A549 (cell line): ENCODE measurements at regions not wholly inside any gene's neighbourhood (a gene's known extent, or its start where the extent isn't known, plus 50 kb on each side); places are given as distances from the start of the nearest gene placed in this dataset.

Experiments
- ATAC-seq, 2 experiments: fragments of 200-7000 bp in 1 of 2; fragments of >200 bp in 1 of 2; cut with Nextera tagmentation in 1 of 2; cut with Tn5 transposase in 1 of 2; 3 replicates each; pipeline versions ENCODE4 v1.8.0 to v1.9.1; 2018 to 2020; ENCODE audit warnings: mild to moderate bottlenecking in 1 of 2, moderate library complexity in 1 of 2
- CTCF ChIA-PET: fragments of 300-600 bp; sonication (Branson Sonifier 250); formaldehyde crosslinking; extraction: SDS; loops from one replicate; lab custom pipeline; 2021; ENCODE audit warnings: antibody characterized with exemption, inconsistent platforms; lab: Yijun Ruan, JAX
- POLR2A ChIA-PET: fragments of 350-600 bp; formaldehyde crosslinking; extraction: SDS; loops from one replicate; lab custom pipeline; 2021; ENCODE audit warnings: antibody characterized with exemption, inconsistent platforms; lab: Yijun Ruan, JAX
- DNase-seq, 2 experiments: peaks; one replicate each; pipeline versions ENCODE4 v3.0.0 to v3.0.0-alpha.2; 2011 to 2016; ENCODE audit warnings: low read depth in 1 of 2, low spot score in 1 of 2
- FAIRE-seq: peaks from 2 replicates; lab custom pipeline; 2011; peaks lifted over from hg19 to GRCh38; lab: Jason Lieb, UNC
- H3K27ac ChIP-seq, 2 experiments: fragments of >200 bp; sonication (Bioruptor Twin); formaldehyde crosslinking; 3 replicates each; pipeline ENCODE4 v1.5.1; 2016 to 2017
- H3K4me1 ChIP-seq: fragments of >200 bp; sonication (Bioruptor Twin); formaldehyde crosslinking; 3 replicates; pipeline ENCODE4 v1.6.1; 2016
- H3K4me2 ChIP-seq: fragments of >200 bp; sonication (Bioruptor Twin); formaldehyde crosslinking; 3 replicates; pipeline ENCODE4 v1.6.1; 2016
- H3K4me3 ChIP-seq: fragments of >200 bp; sonication (Bioruptor Twin); formaldehyde crosslinking; 3 replicates; pipeline ENCODE4 v1.5.1; 2016
- H3K9me3 ChIP-seq: fragments of >200 bp; sonication (Bioruptor Twin); formaldehyde crosslinking; 3 replicates; pipeline ENCODE4 v1.6.1; 2016
- BCL3 ChIP-seq: fragments of >200 bp; sonication (Bioruptor Twin); formaldehyde crosslinking; IDR thresholded peaks from 3 replicates; pipeline ENCODE4 v1.6.1; 2016
- CBX2 ChIP-seq: fragments of 200-600 bp; sonication (generic); IDR thresholded peaks from 2 replicates; pipeline ENCODE4 v1.6.1; 2016; ENCODE audit warnings: low read depth, mild to moderate bottlenecking, borderline replicate concordance
- CEBPB ChIP-seq, 2 experiments: fragments of >200 bp in 1 of 2; sonication (Bioruptor Twin) in 1 of 2; formaldehyde crosslinking in 1 of 2; IDR thresholded peaks; 2 replicates each; pipeline ENCODE4 v1.6.1; 2012 to 2016
- CTCF ChIP-seq: fragments of >200 bp; sonication (Bioruptor Twin); formaldehyde crosslinking; IDR thresholded peaks from 3 replicates; pipeline ENCODE4 v1.5.1; 2016
- E2F6 ChIP-seq: IDR thresholded peaks from 2 replicates; pipeline ENCODE4 v1.6.1; 2012; ENCODE audit warnings: low read depth, borderline replicate concordance
- EHMT2 ChIP-seq: fragments of 200-600 bp; sonication (generic); IDR thresholded peaks from 2 replicates; pipeline ENCODE4 v1.6.1; 2016; ENCODE audit warnings: antibody characterized with exemption, low read depth, mild to moderate bottlenecking, moderate library complexity
- FOSL2 ChIP-seq, 2 experiments: fragments of 450-650 bp in 1 of 2; fragments of >200 bp in 1 of 2; sonication (Bioruptor Twin) in 1 of 2; formaldehyde crosslinking; IDR thresholded peaks; 2 replicates each; pipeline versions ENCODE4 v1.5.0 to v1.6.1; 2016 to 2020; ENCODE audit warnings: mild to moderate bottlenecking in 1 of 2, moderate library complexity in 1 of 2
- GATA3 ChIP-seq: IDR thresholded peaks from 2 replicates; pipeline ENCODE4 v1.6.1; 2012; ENCODE audit warnings: borderline replicate concordance
- HES2 ChIP-seq: fragments of >200 bp; sonication (Bioruptor Twin); formaldehyde crosslinking; IDR thresholded peaks from 2 replicates; pipeline ENCODE4 v1.6.1; 2016
- MAFK ChIP-seq: fragments of 450-650 bp; IDR thresholded peaks from 2 replicates; pipeline ENCODE4 v1.6.1; 2014; ENCODE audit not compliant: partially characterized antibody
- NFE2L2 ChIP-seq: fragments of 150-350 bp; conservative IDR thresholded peaks from 2 replicates; pipeline ENCODE4 v1.6.1; 2014; ENCODE audit warnings: low read length
- PBX3 ChIP-seq: IDR thresholded peaks from 2 replicates; pipeline ENCODE4 v1.6.1; 2012
- POLR2AphosphoS2 ChIP-seq: conservative IDR thresholded peaks from 2 replicates; pipeline ENCODE4 v1.6.1; 2012; ENCODE audit warnings: low read length, improper control_type of control experiment, inconsistent platforms
- REST ChIP-seq: fragments of 200-600 bp; sonication (generic); IDR thresholded peaks from 2 replicates; pipeline ENCODE4 v1.6.1; 2016; ENCODE audit warnings: antibody characterized with exemption, mild to moderate bottlenecking, moderate library complexity
- RFX5 ChIP-seq: fragments of 450-650 bp; IDR thresholded peaks from 2 replicates; pipeline ENCODE4 v1.7.1; 2014; ENCODE audit warnings: antibody characterized with exemption, mild to moderate bottlenecking, moderate library complexity
- TFCP2L1 ChIP-seq: fragments of 250-450 bp; sonication (Bioruptor Pico); IDR thresholded peaks from 2 replicates; pipeline ENCODE4 v1.5.0; 2021; ENCODE audit warnings: mild to moderate bottlenecking
- WGBS: methylation state at CpG from one replicate; pipeline ENCODE4 v1.1.6; 2017; ENCODE audit errors: missing lambda C conversion rate; 5-methylcytosine and 5-hydroxymethylcytosine counted together

- WGBS = 67% methylated on average over 2 of the region's 2 CpGs
These were observed 287.0 kb upstream of the ARRDC3 start for GRCh38 chr5:91670122-91670521.

GRCh38 chr5:91668261-91668660 is 285.1 kb upstream of the ARRDC3 start:
- no peak for FAIRE-seq
- TF ChIP-seq POLR2AphosphoS2 (no peak), CBX2 (no peak), HES2 (no peak), RFX5 (no peak), BCL3 (no peak), GATA3 (no peak), FOSL2 (IDR thresholded peaks at IDR 0.05) (no peak), FOSL2 (CRISPR knock-in tag; IDR thresholded peaks at IDR 0.05) (no peak), CEBPB (IDR thresholded peaks at IDR 0.05) (no peak), E2F6 (no peak), PBX3 (no peak), MAFK (no peak), EHMT2 (no peak), TFCP2L1 (CRISPR knock-in tag) (no peak), REST (no peak), CTCF (no peak)
- no peak for ATAC-seq

More at GRCh38 chr5:91670122-91670521, 287.0 kb upstream of the ARRDC3 start:
- no peak overlapping the region for H3K4me3 ChIP-seq
- POLR2A ChIA-PET = no interaction called here
- H3K4me2 ChIP-seq = no peak overlapping the region
- ATAC-seq (no peak), FAIRE-seq (no peak), DNase-seq (no peak)
- H3K9me3 ChIP-seq = no peaks in the 10 kb centered on the region
- no peak overlapping the region for H3K27ac ChIP-seq
- TF ChIP-seq NFE2L2 (no peak), E2F6 (no peak), MAFK (no peak)
- CTCF ChIA-PET = interaction anchor here (0.7 kb wide), 1 partner anchor 346 kb away, joined by 3 read pairs; no protein-coding TSS in a partner anchor
- no peaks in the 10 kb centered on the region for H3K4me1 ChIP-seq

More at GRCh38 chr5:91668261-91668660, 285.1 kb upstream of the ARRDC3 start:
- H3K4me2 ChIP-seq = no peak overlapping the region
- no peak overlapping the region for H3K4me3 ChIP-seq
- no peaks in the 10 kb centered on the region for H3K4me1 ChIP-seq
- no peaks in the 10 kb centered on the region for H3K9me3 ChIP-seq
- ChIA-PET CTCF (no interaction called here), POLR2A (no interaction called here)
- H3K27ac ChIP-seq = no peak overlapping the region
- WGBS = 62% methylated on average over 3 of the region's 3 CpGs
- DNase-seq = no peak
